Mesendoderm (in vitro differentiated cells): ENCODE measurements at regions not wholly inside any gene's neighbourhood (a gene's known extent, or its start where the extent isn't known, plus 50 kb on each side); places are given as distances from the start of the nearest gene placed in this dataset.
"Not testable (repeated sequence)": the region's sequence is repeated elsewhere in the genome, so short reads cannot be mapped to it uniquely, and the experiment has no call there.

ENCODE experiments used
- DNase-seq: peaks from one replicate; pipeline ENCODE4 v3.0.0; 2013
- H2AK5ac ChIP-seq: 2 replicates; pipeline ENCODE4 v1.6.1; 2013; ENCODE audit warnings: low read length, inconsistent platforms
- H2BK120ac ChIP-seq: 2 replicates; pipeline ENCODE4 v1.6.1; 2013; ENCODE audit warnings: low read depth, mild to moderate bottlenecking, low read length, moderate library complexity, mixed read lengths
- H2BK15ac ChIP-seq: replicated peaks from 2 replicates; pipeline ENCODE4 v1.6.1; 2013; ENCODE audit warnings: low read depth, mild to moderate bottlenecking, moderate library complexity
- H2BK5ac ChIP-seq: 2 replicates; pipeline ENCODE4 v1.6.1; 2013; ENCODE audit warnings: low read length, inconsistent platforms
- H3K18ac ChIP-seq: 2 replicates; pipeline ENCODE4 v1.6.1; 2013; ENCODE audit warnings: mild to moderate bottlenecking, low read length, mixed read lengths
- H3K23ac ChIP-seq: one replicate; pipeline ENCODE4 v1.6.1; 2013; ENCODE audit warnings: low read length
- H3K27ac ChIP-seq: 2 replicates; pipeline ENCODE4 v1.5.1; 2013; ENCODE audit warnings: low read depth, mild to moderate bottlenecking, inconsistent platforms, low read length, moderate library complexity
- H3K27me3 ChIP-seq: 2 replicates; pipeline ENCODE4 v1.6.1; 2013; ENCODE audit warnings: low read length, control low read depth, mild to moderate bottlenecking, inconsistent platforms; ENCODE audit not compliant: insufficient read depth, poor library complexity
- H3K36me3 ChIP-seq: 2 replicates; pipeline ENCODE4 v1.6.1; 2013; ENCODE audit warnings: low read length, inconsistent platforms; ENCODE audit not compliant: control insufficient read depth, insufficient read depth
- H3K4ac ChIP-seq: one replicate; pipeline ENCODE4 v1.6.1; 2013; ENCODE audit warnings: low read depth, mild to moderate bottlenecking, low read length, moderate library complexity
- H3K4me1 ChIP-seq: 2 replicates; pipeline ENCODE4 v1.6.1; 2013; ENCODE audit warnings: low read depth, low read length, inconsistent platforms; ENCODE audit not compliant: control insufficient read depth
- H3K4me2 ChIP-seq: 2 replicates; pipeline ENCODE4 v1.6.1; 2013; ENCODE audit warnings: low read length
- H3K4me3 ChIP-seq: 2 replicates; pipeline ENCODE4 v1.5.1; 2013; ENCODE audit warnings: mild to moderate bottlenecking, low read length
- H3K56ac ChIP-seq: one replicate; pipeline ENCODE4 v1.6.1; 2013; ENCODE audit warnings: low read length
- H3K79me1 ChIP-seq: 2 replicates; pipeline ENCODE4 v1.6.1; 2013; ENCODE audit warnings: low read length, inconsistent platforms
- H3K79me2 ChIP-seq: 2 replicates; pipeline ENCODE4 v1.6.1; 2013; ENCODE audit warnings: mild to moderate bottlenecking, low read length; ENCODE audit not compliant: control insufficient read depth, insufficient read depth
- H3K9ac ChIP-seq: 2 replicates; pipeline ENCODE4 v1.6.1; 2013; ENCODE audit warnings: low read length, inconsistent platforms
- H4K5ac ChIP-seq: one replicate; pipeline ENCODE4 v1.6.1; 2013; ENCODE audit warnings: low read length
- H4K8ac ChIP-seq: one replicate; pipeline ENCODE4 v1.6.1; 2013; ENCODE audit warnings: low read depth, mild to moderate bottlenecking, control low read depth, low read length, moderate library complexity
- WGBS: extraction: QIAGEN DNeasy Blood & Tissue Kit; methylation state at CpG from one replicate; pipeline ENCODE4 v1.1.7; 2013; ENCODE audit warnings: low lambda C conversion rate, missing lambda C conversion rate; ENCODE audit not compliant: insufficient coverage; ENCODE audit errors: extremely low coverage; 5-methylcytosine and 5-hydroxymethylcytosine counted together

GRCh38 chr2:228590681-228591080, 409.2 kb upstream of the SPHKAP start:
- no peak overlapping the region for H2BK120ac ChIP-seq
- H3K23ac ChIP-seq, result no peak overlapping the region
- WGBS, result no CpG with 5 or more reads among the region's 2 CpGs
- H3K27ac ChIP-seq, result no peak overlapping the region
- H2AK5ac ChIP-seq, result no peak overlapping the region
- no peaks in the 10 kb centered on the region for H3K4me1 ChIP-seq
- no peak overlapping the region for H4K8ac ChIP-seq
- H3K18ac ChIP-seq, result no peak overlapping the region
- H3K36me3 ChIP-seq, result no peaks in the 10 kb centered on the region
- no peaks in the 10 kb centered on the region for H3K79me2 ChIP-seq
- no peak for DNase-seq
- no peaks in the 10 kb centered on the region for H3K27me3 ChIP-seq
- no peak overlapping the region for H3K4me2 ChIP-seq
- no peak overlapping the region for H2BK15ac ChIP-seq
- H4K5ac ChIP-seq, result no peak overlapping the region
- no peaks in the 10 kb centered on the region for H3K79me1 ChIP-seq
- no peak overlapping the region for H3K4me3 ChIP-seq
- no peak overlapping the region for H3K4ac ChIP-seq
- no peak overlapping the region for H3K56ac ChIP-seq
- no peak overlapping the region for H2BK5ac ChIP-seq
- no peak overlapping the region for H3K9ac ChIP-seq

GRCh38 chr2:228589115-228589514, 407.6 kb upstream of the SPHKAP start:
- H2BK120ac ChIP-seq, result no peak overlapping the region
- H2BK15ac ChIP-seq, result no peak overlapping the region
- no peak overlapping the region for H3K27ac ChIP-seq
- WGBS, result no CpG with 5 or more reads among the region's 4 CpGs
- no peak overlapping the region for H3K56ac ChIP-seq
- no peak overlapping the region for H2AK5ac ChIP-seq
- no peaks in the 10 kb centered on the region for H3K36me3 ChIP-seq
- no peak overlapping the region for H4K8ac ChIP-seq
- H3K18ac ChIP-seq, result no peak overlapping the region
- H3K79me1 ChIP-seq, result no peaks in the 10 kb centered on the region
- H3K27me3 ChIP-seq, result no peaks in the 10 kb centered on the region
- DNase-seq, result no peak
- no peaks in the 10 kb centered on the region for H3K4me1 ChIP-seq
- H3K4me2 ChIP-seq, result no peak overlapping the region
- H2BK5ac ChIP-seq, result no peak overlapping the region
- H3K4me3 ChIP-seq, result no peak overlapping the region
- no peak overlapping the region for H3K9ac ChIP-seq
- H3K79me2 ChIP-seq, result no peaks in the 10 kb centered on the region
- H3K23ac ChIP-seq, result no peak overlapping the region
- H3K4ac ChIP-seq, result no peak overlapping the region
- H4K5ac ChIP-seq, result no peak overlapping the region

- H3K4ac ChIP-seq, result no peak overlapping the region
- H3K79me1 ChIP-seq, result no peaks in the 10 kb centered on the region
- H4K5ac ChIP-seq, result no peak overlapping the region
- H3K9ac ChIP-seq, result no peak overlapping the region
- H3K23ac ChIP-seq, result no peak overlapping the region
- no peaks in the 10 kb centered on the region for H3K4me1 ChIP-seq
- H2AK5ac ChIP-seq, result no peak overlapping the region
- no peaks in the 10 kb centered on the region for H3K79me2 ChIP-seq
- H3K27ac ChIP-seq, result no peak overlapping the region
- no peaks in the 10 kb centered on the region for H3K27me3 ChIP-seq
- DNase-seq, result no peak
- no peak overlapping the region for H3K4me3 ChIP-seq
- no peak overlapping the region for H2BK120ac ChIP-seq
- H3K18ac ChIP-seq, result no peak overlapping the region
- H2BK5ac ChIP-seq, result no peak overlapping the region
- no peak overlapping the region for H3K4me2 ChIP-seq
- no peak overlapping the region for H2BK15ac ChIP-seq
- H3K36me3 ChIP-seq, result no peaks in the 10 kb centered on the region
- no peak overlapping the region for H3K56ac ChIP-seq
- no peak overlapping the region for H4K8ac ChIP-seq
Observed at GRCh38 chr2:228581731-228582130, 400.2 kb upstream of the SPHKAP start.

GRCh38 chr2:228575897-228576296, 394.4 kb upstream of the SPHKAP start:
- H2BK120ac ChIP-seq, result no peak overlapping the region
- DNase-seq, result no peak

GRCh38 chr2:228568275-228568674, 386.8 kb upstream of the SPHKAP start:
- not testable (repeated sequence) for H2BK15ac ChIP-seq, H3K4ac ChIP-seq, H3K4me2 ChIP-seq, H2AK5ac ChIP-seq, H3K4me3 ChIP-seq, H3K18ac ChIP-seq, H3K23ac ChIP-seq, DNase-seq, H3K4me1 ChIP-seq, H3K9ac ChIP-seq, H2BK120ac ChIP-seq, H3K79me1 ChIP-seq, H4K5ac ChIP-seq, H3K56ac ChIP-seq, H2BK5ac ChIP-seq, H3K36me3 ChIP-seq, H3K27me3 ChIP-seq, H4K8ac ChIP-seq, H3K27ac ChIP-seq, H3K79me2 ChIP-seq
- no CpG with 5 or more reads among the region's 28 CpGs for WGBS

More at GRCh38 chr2:228575897-228576296, 394.4 kb upstream of the SPHKAP start:
- Histone ChIP-seq H2BK15ac (no peak overlapping the region), H3K79me1 (no peaks in the 10 kb centered on the region), H2BK5ac (no peak overlapping the region), H3K4me1 (no peaks in the 10 kb centered on the region), H4K5ac (no peak overlapping the region), H3K18ac (no peak overlapping the region), H3K23ac (no peak overlapping the region), H3K4me3 (no peak overlapping the region), H3K56ac (no peak overlapping the region), H3K27me3 (no peaks in the 10 kb centered on the region), H3K27ac (no peak overlapping the region), H3K79me2 (no peaks in the 10 kb centered on the region), H3K4me2 (no peak overlapping the region), H3K4ac (no peak overlapping the region), H3K36me3 (no peaks in the 10 kb centered on the region), H3K9ac (no peak overlapping the region), H4K8ac (no peak overlapping the region), H2AK5ac (no peak overlapping the region)
- WGBS, result no CpG with 5 or more reads among the region's 1 CpG

- no peak for DNase-seq
- Histone ChIP-seq H3K27me3 (no peaks in the 10 kb centered on the region), H3K18ac (no peak overlapping the region), H4K8ac (no peak overlapping the region), H3K56ac (no peak overlapping the region), H2BK5ac (no peak overlapping the region), H3K79me1 (no peaks in the 10 kb centered on the region), H3K4me2 (no peak overlapping the region), H3K27ac (no peak overlapping the region), H3K4me3 (no peak overlapping the region), H4K5ac (no peak overlapping the region), H2BK120ac (no peak overlapping the region), H3K4me1 (no peaks in the 10 kb centered on the region), H3K4ac (no peak overlapping the region), H3K9ac (no peak overlapping the region), H3K23ac (no peak overlapping the region), H3K79me2 (no peaks in the 10 kb centered on the region), H3K36me3 (no peaks in the 10 kb centered on the region), H2AK5ac (no peak overlapping the region), H2BK15ac (no peak overlapping the region)
- no CpG with 5 or more reads among the region's 6 CpGs for WGBS
Observed at GRCh38 chr2:228561816-228562215, 380.3 kb upstream of the SPHKAP start.
